NOMO-1 treated with DMSO at 0.1 percent for 48 hours (cell line): ENCODE measurements at regions not wholly inside any gene's neighbourhood (a gene's known extent, or its start where the extent isn't known, plus 50 kb on each side); places are given as distances from the start of the nearest gene placed in this dataset.

Experiments
- DNase-seq: peaks from one replicate; lab custom pipeline; 2025; ENCODE audit not compliant: unreplicated experiment; lab: John Stamatoyannopoulos, UW

DNA sequence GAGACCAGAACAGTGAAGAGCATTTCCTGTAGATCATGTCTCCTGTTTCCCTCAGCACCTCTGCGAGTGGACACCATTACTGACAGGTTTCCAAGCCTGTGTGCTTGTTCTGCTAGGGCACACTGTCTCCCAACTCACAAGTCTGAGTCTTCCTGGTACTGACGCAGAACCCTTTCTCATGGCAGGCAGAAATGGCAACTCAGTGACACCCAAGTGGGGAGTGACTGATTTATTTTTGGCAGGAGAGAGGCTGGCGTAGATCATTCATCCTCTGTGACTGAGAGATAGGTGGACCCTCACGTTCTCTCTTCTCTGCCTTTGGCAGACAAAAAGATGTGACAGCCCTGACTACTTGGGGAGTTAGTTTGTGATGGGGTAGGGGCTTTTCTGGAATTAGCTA lies 183.4 kb downstream of the RFC3 start:
- no peak for DNase-seq

DNA sequence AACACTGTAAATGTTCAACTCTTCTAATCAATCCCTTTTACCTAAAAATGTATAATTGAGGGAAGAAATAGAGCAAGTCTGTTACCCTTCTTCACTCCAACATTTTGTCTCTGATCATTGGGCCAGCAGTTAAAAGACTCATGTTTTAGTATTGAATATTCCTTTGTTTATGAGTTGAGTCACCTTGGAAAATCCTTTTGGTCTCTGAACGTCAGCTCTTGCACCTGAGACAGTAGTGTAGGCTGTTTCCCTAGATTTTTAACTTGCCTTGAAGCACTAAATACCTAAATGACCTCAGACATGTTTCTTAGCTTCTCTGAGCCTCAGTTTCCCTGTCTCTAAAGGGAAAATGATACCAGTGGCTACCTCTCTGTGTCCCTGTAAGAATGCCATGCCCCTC lies 184.2 kb downstream of the RFC3 start:
- DNase-seq = no peak

DNA sequence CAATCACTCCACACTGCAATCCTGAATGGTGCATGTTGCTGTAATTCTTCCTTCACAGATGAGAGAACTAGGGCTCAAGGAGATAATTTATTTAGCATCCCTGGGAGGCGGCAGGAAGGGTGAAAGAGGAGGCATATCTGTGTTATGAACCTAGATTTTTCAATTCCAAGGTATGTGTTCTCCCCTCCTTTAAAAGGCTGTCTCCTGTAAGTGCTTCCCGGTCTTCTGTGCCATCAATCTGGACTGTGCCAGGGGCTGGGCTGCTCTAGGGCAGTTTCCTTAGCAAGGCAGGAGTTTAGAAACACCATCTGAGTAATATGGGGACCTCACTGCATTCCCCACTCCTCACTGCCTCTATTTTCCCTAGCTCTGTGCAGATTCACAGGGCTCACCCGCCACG lies 185.0 kb downstream of the RFC3 start:
- DNase-seq = no peak

DNA sequence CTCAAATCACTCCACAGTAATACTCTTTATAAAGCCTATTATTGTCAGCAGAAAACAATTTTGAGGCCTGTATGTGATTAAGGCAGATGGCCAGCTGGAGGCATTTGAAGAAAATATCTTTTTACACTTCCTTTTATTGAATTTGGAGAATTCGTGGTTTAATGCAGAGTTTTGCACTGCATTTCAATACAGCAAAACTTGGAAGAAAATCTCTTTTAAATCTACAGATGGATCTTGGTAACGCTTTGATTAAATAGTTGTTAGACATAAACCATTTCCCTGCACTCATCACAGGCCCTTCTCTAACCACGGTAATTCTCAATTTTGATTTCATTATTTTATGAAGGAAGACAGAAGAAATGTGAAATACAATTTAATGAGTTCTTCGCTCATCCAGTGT lies 185.7 kb downstream of the RFC3 start:
- no peak for DNase-seq

DNA sequence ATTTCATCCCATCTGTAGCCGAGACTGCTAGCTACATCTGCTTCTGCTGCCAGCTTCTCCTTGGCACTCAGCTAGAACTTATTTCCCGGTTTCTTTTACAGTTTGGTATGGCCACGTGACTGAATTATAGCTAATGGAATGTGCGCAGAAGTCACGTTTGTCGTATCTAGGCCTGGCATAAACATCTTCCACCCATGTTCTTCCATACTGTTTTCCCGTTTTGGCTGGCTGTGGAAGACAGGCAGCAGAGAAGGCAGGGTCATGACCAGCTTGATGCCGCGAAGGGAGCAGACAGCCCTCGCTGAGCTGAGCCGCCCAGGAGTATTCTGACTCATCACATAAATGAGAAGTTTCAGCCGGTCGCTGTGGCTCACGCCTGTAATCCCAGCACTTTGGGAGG lies 186.7 kb downstream of the RFC3 start:
- DNase-seq = no peak

GRCh38 chr13:34006011-34006410 lies 188.1 kb downstream of the RFC3 start:
- DNase-seq = no peak

DNA sequence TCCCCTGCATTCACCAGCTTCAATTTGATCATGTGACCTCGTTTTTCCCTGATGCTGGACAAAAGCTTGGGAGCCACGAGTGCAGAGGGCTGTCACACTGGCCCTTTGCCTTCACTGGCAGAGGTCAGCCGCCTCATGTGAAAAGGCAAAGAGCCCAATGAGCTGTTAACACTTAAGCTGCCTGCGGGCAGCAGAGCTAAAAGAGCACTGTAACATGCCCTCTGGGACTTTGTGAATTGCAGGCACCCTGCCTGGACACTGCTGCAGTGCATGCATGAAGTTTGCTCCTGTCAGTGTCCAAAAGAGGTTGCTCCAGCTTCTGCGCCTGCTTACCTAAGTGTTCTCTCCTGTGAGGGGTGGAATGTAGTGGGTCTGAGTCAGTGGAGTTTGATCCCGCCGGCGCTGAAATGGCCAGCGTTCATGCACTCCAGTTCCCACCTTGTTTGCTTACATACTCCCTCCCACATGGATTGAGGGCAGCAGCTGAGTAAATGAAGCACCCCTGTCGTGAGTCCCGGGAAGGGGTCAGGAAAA lies 193.7 kb downstream of the RFC3 start:
- DNase-seq = no peak

DNA sequence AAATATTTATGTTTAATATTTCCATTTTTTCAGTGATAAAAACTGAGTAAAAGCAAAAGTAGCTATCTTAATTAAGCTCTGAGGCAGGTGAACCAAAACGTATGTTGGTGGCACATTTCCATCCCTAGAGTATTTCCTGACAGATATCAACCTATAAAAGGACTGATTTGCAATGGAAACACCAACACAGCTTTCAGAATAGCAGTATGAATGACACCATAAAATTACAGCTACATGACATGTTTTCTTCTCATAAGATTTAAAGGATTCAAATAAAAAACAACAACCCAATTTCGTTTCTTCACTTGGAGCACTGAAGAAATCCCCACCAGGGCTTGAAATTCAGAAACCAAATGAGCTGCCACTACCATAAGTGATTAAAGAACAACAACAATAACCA lies 194.4 kb downstream of the RFC3 start:
- DNase-seq = no peak

DNA sequence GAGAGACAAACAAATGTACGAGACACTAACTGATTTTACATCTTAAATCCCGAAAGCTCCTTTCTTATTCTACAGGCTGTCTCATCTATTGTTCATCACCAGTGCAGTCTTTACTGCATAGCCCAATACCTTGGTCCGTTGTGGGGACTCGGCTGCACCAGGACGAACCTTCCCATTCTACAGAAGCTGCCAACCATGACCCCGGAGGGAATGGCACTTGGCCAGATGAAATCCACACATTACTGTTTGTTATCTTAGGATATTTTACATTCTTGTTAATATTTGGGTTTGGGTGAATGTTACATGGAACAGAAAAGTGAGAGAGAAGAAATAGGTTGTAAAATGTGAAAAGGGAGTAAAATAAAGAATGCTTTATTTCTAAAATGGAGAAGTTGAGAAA lies 195.1 kb downstream of the RFC3 start:
- DNase-seq = no peak

- no peak for DNase-seq
These were observed 199.3 kb downstream of the RFC3 start for GRCh38 chr13:34017231-34017630.

DNA sequence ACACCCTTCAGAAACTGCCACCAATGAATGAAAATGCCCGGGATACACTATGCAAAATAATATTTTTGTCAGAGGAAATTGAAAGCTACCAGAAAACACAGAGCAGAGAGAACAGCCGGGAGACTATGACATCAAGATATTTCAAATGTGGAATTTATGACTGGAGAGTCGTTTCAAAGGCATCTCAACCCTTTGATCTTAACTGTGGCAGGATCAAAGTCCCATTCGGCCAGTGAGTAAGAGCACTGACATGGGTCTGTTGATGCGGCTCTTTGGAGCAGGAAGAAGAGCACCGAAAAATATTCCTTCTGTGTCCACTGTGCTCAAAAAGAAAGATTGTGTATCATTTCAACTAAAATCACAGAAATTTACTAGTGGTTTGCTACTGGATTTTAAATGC lies 201.9 kb downstream of the RFC3 start:
- no peak for DNase-seq

GRCh38 chr13:34020388-34020787 lies 202.4 kb downstream of the RFC3 start:
- DNase-seq = no peak

DNA sequence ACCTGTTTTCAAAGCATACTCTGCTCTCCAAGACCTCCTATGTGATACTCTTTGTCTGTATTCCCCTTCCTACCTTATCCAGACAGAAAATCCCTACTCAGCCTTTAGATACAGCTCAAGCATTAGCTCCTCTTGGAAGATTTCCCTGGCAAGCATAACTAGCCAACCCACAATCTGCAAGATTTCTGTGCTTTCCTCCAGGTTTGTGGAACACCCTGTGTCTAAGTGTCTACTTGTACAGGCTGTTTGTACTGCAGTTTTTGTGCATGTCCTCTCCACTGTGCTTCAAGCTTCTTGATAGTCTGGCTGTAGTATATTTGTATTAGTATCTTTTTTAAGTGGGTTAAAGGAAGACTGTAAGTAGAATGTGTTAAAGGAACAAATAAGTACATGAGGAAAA lies 203.7 kb downstream of the RFC3 start:
- DNase-seq = no peak

- DNase-seq = no peak
These were observed 207.8 kb downstream of the RFC3 start for GRCh38 chr13:34025746-34026145.

GRCh38 chr13:34026308-34026707 lies 208.4 kb downstream of the RFC3 start:
- no peak for DNase-seq

DNA sequence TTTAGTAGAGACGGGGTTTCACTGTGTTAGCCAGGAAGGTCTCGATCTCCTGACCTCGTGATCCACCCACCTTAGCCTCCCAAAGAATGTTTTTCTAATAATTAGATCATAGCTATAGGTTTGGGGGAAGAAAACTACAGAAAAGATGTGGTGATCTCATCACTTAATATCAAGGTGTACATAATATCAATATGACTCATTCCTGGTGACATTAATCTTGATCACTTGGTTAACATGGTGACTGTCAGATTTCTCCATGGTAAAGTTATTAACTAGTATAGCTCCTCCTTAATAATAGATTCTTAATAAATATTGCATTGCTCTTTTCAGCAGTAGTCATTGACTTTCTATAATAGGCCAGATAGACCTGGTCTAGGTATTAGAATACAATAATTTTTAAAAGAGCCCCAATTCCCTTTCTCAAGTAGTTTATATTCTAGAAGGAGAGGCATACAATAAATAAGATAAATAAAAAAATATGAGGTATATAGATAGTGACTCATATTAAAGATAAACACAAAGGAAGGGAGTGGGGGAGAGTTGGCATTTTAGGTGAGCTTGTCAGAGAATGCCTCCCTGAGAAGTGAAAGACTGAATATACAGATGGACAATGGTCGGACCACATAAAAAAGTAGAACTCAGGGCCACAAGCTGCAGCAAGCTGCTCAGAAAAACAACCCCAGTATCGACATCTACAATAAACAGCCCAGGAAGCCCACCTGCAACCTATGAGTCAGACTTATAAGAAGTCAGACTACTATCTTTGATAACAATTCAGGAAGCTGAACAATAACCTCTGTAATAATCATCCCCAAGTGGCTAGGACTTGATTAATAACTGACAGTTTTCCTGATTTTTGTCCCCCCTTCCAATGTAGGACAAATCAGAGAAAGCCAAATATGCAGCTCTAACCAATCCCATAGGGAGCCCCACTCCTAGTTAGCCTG lies 210.8 kb downstream of the RFC3 start:
- DNase-seq = no peak

GRCh38 chr13:34030782-34031181 lies 212.8 kb downstream of the RFC3 start:
- DNase-seq = no peak

- no peak for DNase-seq
These were observed 213.7 kb downstream of the RFC3 start for GRCh38 chr13:34031610-34032009.

DNA sequence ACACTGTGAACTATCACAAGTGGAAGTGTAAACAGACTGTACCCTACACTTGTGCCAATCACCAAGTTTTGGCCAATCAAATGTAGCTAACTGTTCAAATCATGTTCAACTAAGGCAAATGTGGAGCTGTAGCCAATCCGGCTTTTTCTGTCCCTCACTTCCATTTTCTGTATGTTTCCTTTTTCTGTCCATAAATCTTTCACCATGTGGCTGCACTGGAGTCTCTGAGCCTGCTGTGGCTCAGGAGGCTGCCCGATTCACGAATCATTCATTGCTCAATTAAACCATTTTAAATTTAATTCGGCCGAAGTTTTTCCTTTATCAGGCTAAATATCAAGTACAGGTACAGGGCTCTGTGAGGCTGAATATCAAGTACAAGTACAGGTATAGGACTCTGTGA lies 216.5 kb downstream of the RFC3 start:
- no peak for DNase-seq

DNA sequence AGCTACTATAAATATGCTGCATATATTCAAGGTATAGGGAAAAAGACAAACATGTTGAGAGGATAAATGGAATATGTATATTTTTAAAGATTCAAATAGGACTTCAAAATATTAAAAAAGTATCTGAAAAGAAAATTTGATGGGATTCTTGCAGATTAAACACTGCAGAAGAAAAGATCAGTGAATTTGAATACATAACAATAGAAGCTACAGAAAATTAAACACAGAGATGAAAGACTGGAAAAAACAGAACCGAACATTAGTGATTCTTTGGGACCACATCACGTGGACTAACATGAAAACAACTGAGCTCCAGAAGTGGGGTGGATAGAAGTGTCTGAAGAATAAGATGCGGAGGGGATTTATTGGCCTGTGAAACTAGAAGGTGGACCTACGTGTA lies 217.2 kb downstream of the RFC3 start:
- no peak for DNase-seq

GRCh38 chr13:34035676-34036325 lies 217.9 kb downstream of the RFC3 start:
- DNase-seq = no peak
